Aorta (tissue), 5 donors: ENCODE measurements at regions not wholly inside any gene's neighbourhood (a gene's known extent, or its start where the extent isn't known, plus 50 kb on each side); places are given as distances from the start of the nearest gene placed in this dataset.

Experiments used
- ATAC-seq: fragments of 200-7000 bp; cut with Tn5 transposase; one replicate; pipeline ENCODE4 v1.9.1; 2022; ENCODE audit warnings: moderate library complexity; ENCODE audit not compliant: low FRiP score
- DNase-seq, 2 donors: peaks; one replicate each; pipeline ENCODE4 v3.0.0-alpha.2; 2020
- H3K27ac ChIP-seq, 2 donors: one replicate each; pipeline ENCODE4 v1.5.1; 2013; ENCODE audit warnings: low read length in 2 of 2, mild to moderate bottlenecking in 2 of 2, moderate library complexity in 2 of 2, control low read depth in 1 of 2, inconsistent platforms in 1 of 2, low read depth in 1 of 2
- H3K27me3 ChIP-seq, 2 donors: one replicate each; pipeline ENCODE4 v1.6.1; 2013; ENCODE audit warnings: control low read depth in 1 of 2, low read length in 1 of 2, mild to moderate bottlenecking in 1 of 2, moderate library complexity in 1 of 2; ENCODE audit not compliant: insufficient read depth in 2 of 2, control insufficient read depth in 1 of 2
- H3K36me3 ChIP-seq, 2 donors: one replicate each; pipeline ENCODE4 v1.6.1; 2013; ENCODE audit warnings: control low read depth in 1 of 2, low read length in 1 of 2, mild to moderate bottlenecking in 1 of 2; ENCODE audit not compliant: insufficient read depth in 2 of 2, control insufficient read depth in 1 of 2
- H3K4me1 ChIP-seq, 2 donors: one replicate each; pipeline ENCODE4 v1.6.1; 2013; ENCODE audit warnings: low read length in 2 of 2, control low read depth in 1 of 2, mild to moderate bottlenecking in 1 of 2, moderate library complexity in 1 of 2; ENCODE audit not compliant: insufficient read depth in 2 of 2, control insufficient read depth in 1 of 2
- H3K4me3 ChIP-seq, 2 donors: one replicate each; pipeline ENCODE4 v1.5.1; 2013; ENCODE audit warnings: low read length in 2 of 2, control low read depth in 1 of 2, mild to moderate bottlenecking in 1 of 2
- H3K9me3 ChIP-seq: one replicate; pipeline ENCODE4 v1.6.1; 2013; ENCODE audit warnings: mild to moderate bottlenecking, low read length; ENCODE audit not compliant: control insufficient read depth
- WGBS, 2 donors: extraction: QIAGEN DNeasy Blood & Tissue Kit; methylation state at CpG; one replicate each; pipeline ENCODE4 v1.1.7; 2013; 5-methylcytosine and 5-hydroxymethylcytosine counted together
- intact Hi-C, 2 donors: fragments of 100-400 bp; cut with DNase I; formaldehyde crosslinking; loops; one replicate each; pipeline versions ENCODE4 v1.14.2 to v1.15.0; 2022
- donor health status: healthy with polysubstance abuse.
- donor health status: Bipolar disorder and iron deficiency.
- donor health status: DM: no; HTN: no; CAD: no.
- donor health status: DM: no; HTN: no; CAD: no.
- donor health status: DM: yes; HTN: yes; CAD: no.

GRCh38 chr10:31724296-31724695, 204.3 kb downstream of the ARHGAP12 start:
- Histone ChIP-seq H3K9me3 (no peaks in the 10 kb centered on the region), H3K27ac (no peak overlapping the region), H3K27me3 (no peaks in the 10 kb centered on the region), H3K4me1 (no peaks in the 10 kb centered on the region), H3K36me3 (no peaks in the 10 kb centered on the region), H3K4me3 (no peak overlapping the region)
- ATAC-seq (no peak), DNase-seq (no peak)
- 86 to 87% methylated on average over 5 of the region's 5 CpGs for WGBS, 2 donors
- intact Hi-C loops, result no loop called here

GRCh38 chr10:31723106-31723750, 205.4 kb downstream of the ARHGAP12 start:
- Histone ChIP-seq H3K27me3 (no peaks in the 10 kb centered on the region), H3K4me3 (no peak overlapping the region), H3K9me3 (no peaks in the 10 kb centered on the region), H3K27ac (no peak overlapping the region), H3K36me3 (no peaks in the 10 kb centered on the region), H3K4me1 (no peaks in the 10 kb centered on the region)
- DNase-seq (no peak), ATAC-seq (no peak)
- WGBS, 2 donors, result 66 to 67% methylated on average over 5 of the region's 5 CpGs
- intact Hi-C loops, result no loop called here

- no peak overlapping the region for H3K4me3 ChIP-seq
- H3K27ac ChIP-seq, result no peak overlapping the region
- 78 to 80% methylated on average over 5 of the region's 5 CpGs for WGBS, 2 donors
- H3K9me3 ChIP-seq, result no peaks in the 10 kb centered on the region
- H3K27me3 ChIP-seq, result no peaks in the 10 kb centered on the region
- H3K4me1 ChIP-seq, result no peaks in the 10 kb centered on the region
- no peak for ATAC-seq
- H3K36me3 ChIP-seq, result no peaks in the 10 kb centered on the region
- no peak for DNase-seq
- intact Hi-C loops, result no loop called here
Measured at GRCh38 chr10:31721096-31721495, 207.5 kb downstream of the ARHGAP12 start.

GRCh38 chr10:31720546-31720945, 208.1 kb downstream of the ARHGAP12 start:
- Histone ChIP-seq H3K4me3 (no peak overlapping the region), H3K36me3 (no peaks in the 10 kb centered on the region), H3K9me3 (no peaks in the 10 kb centered on the region), H3K27me3 (no peaks in the 10 kb centered on the region), H3K4me1 (no peaks in the 10 kb centered on the region), H3K27ac (no peak overlapping the region)
- 91 to 96% methylated on average over 1 of the region's 1 CpG for WGBS, 2 donors
- DNase-seq (no peak), ATAC-seq (no peak)
- intact Hi-C loops, result no loop called here

- H3K36me3 ChIP-seq, result no peaks in the 10 kb centered on the region
- H3K4me3 ChIP-seq, result no peak overlapping the region
- no peaks in the 10 kb centered on the region for H3K27me3 ChIP-seq
- DNase-seq, result no peak
- peaks cover 3% of the 10 kb centered on the region for H3K9me3 ChIP-seq
- H3K27ac ChIP-seq, result no peak overlapping the region
- intact Hi-C loops, result loop anchor here (5.0 kb wide), 2 partner anchors 33 to 98 kb away; no protein-coding TSS in a partner anchor
- no peaks in the 10 kb centered on the region for H3K4me1 ChIP-seq
- no peak for ATAC-seq
Measured at GRCh38 chr10:31709476-31709875, 219.2 kb downstream of the ARHGAP12 start.

- no peak for ATAC-seq
- 53 to 57% methylated on average over 3 of the region's 3 CpGs for WGBS, 2 donors
- Histone ChIP-seq H3K4me3 (no peak overlapping the region), H3K27me3 (no peaks in the 10 kb centered on the region), H3K9me3 (peaks cover 3% of the 10 kb centered on the region), H3K36me3 (no peaks in the 10 kb centered on the region), H3K4me1 (no peaks in the 10 kb centered on the region), H3K27ac (no peak overlapping the region)
- no peak for DNase-seq
- intact Hi-C loops, result loop anchor here (5.0 kb wide), 2 partner anchors 33 to 98 kb away; no protein-coding TSS in a partner anchor
Measured at GRCh38 chr10:31709028-31709427, 219.6 kb downstream of the ARHGAP12 start.

- intact Hi-C loops, result loop anchor here (5.0 kb wide), 2 partner anchors 34 to 99 kb away; no protein-coding TSS in a partner anchor
- ATAC-seq (no peak), DNase-seq (no peak)
- no peak overlapping the region for H3K4me3 ChIP-seq
- no peaks in the 10 kb centered on the region for H3K4me1 ChIP-seq
- WGBS, 2 donors, result 61 to 62% methylated on average over 9 of the region's 9 CpGs
- no peaks in the 10 kb centered on the region for H3K36me3 ChIP-seq
- no peak overlapping the region for H3K27ac ChIP-seq
- peaks cover 3% of the 10 kb centered on the region for H3K9me3 ChIP-seq
- H3K27me3 ChIP-seq, result no peaks in the 10 kb centered on the region
Measured at GRCh38 chr10:31708474-31708873, 220.2 kb downstream of the ARHGAP12 start.

GRCh38 chr10:31708046-31708445, 220.6 kb downstream of the ARHGAP12 start:
- Histone ChIP-seq H3K9me3 (peaks cover 3% of the 10 kb centered on the region), H3K36me3 (no peaks in the 10 kb centered on the region), H3K4me3 (no peak overlapping the region), H3K27me3 (no peaks in the 10 kb centered on the region), H3K27ac (no peak overlapping the region), H3K4me1 (no peaks in the 10 kb centered on the region)
- no peak for ATAC-seq
- 6% methylated on average over 3 of the region's 3 CpGs for WGBS, 2 donors
- DNase-seq, result no peak
- intact Hi-C loops, result loop anchor here (5.0 kb wide), 2 partner anchors 34 to 99 kb away; no protein-coding TSS in a partner anchor
